GM23248 (cell line): ENCODE measurements at regions not wholly inside any gene's neighbourhood (a gene's known extent, or its start where the extent isn't known, plus 50 kb on each side); places are given as distances from the start of the nearest gene placed in this dataset.

Experiments
- DNase-seq: peaks from one replicate; pipeline ENCODE4 v3.0.0-alpha.2; 2015
- H2AFZ ChIP-seq: fragments of 200-600 bp; sonication (generic); 2 replicates; pipeline ENCODE4 v1.6.1; 2016; ENCODE audit warnings: antibody characterized with exemption
- H3F3A ChIP-seq: fragments of 200-600 bp; sonication (generic); 2 replicates; pipeline ENCODE4 v1.6.1; 2016; ENCODE audit warnings: mild to moderate bottlenecking, antibody characterized with exemption, mixed run types; ENCODE audit not compliant: insufficient read depth
- H3K27ac ChIP-seq: fragments of 200-600 bp; sonication (generic); 2 replicates; pipeline ENCODE4 v1.5.1; 2016; ENCODE audit warnings: mild to moderate bottlenecking
- H3K27me3 ChIP-seq: fragments of 200-600 bp; sonication (generic); replicated peaks from 2 replicates; pipeline ENCODE4 v1.6.1; 2016; ENCODE audit warnings: mild to moderate bottlenecking; ENCODE audit not compliant: insufficient read depth
- H3K36me3 ChIP-seq: fragments of 200-600 bp; sonication (generic); 2 replicates; pipeline ENCODE4 v1.6.1; 2016; ENCODE audit warnings: low read depth, mild to moderate bottlenecking
- H3K4me1 ChIP-seq: fragments of 200-600 bp; sonication (generic); 2 replicates; pipeline ENCODE4 v1.6.1; 2016; ENCODE audit warnings: mild to moderate bottlenecking; ENCODE audit not compliant: insufficient read depth
- H3K4me2 ChIP-seq: fragments of 200-600 bp; sonication (generic); one replicate; pipeline ENCODE4 v1.6.1; 2016; ENCODE audit warnings: mild to moderate bottlenecking; ENCODE audit not compliant: unreplicated experiment
- H3K4me3 ChIP-seq: fragments of 200-600 bp; sonication (generic); 2 replicates; pipeline ENCODE4 v1.5.1; 2016; ENCODE audit warnings: mild to moderate bottlenecking
- H3K79me2 ChIP-seq: fragments of 200-600 bp; sonication (generic); 2 replicates; pipeline ENCODE4 v1.6.1; 2016; ENCODE audit warnings: mild to moderate bottlenecking; ENCODE audit not compliant: insufficient read depth
- H3K9ac ChIP-seq: fragments of 200-600 bp; sonication (generic); 2 replicates; pipeline ENCODE4 v1.6.1; 2016; ENCODE audit warnings: mild to moderate bottlenecking
- H3K9me2 ChIP-seq: fragments of 200-600 bp; sonication (generic); 2 replicates; pipeline ENCODE4 v1.6.1; 2016; ENCODE audit warnings: mixed run types, mild to moderate bottlenecking, moderate library complexity; ENCODE audit not compliant: insufficient read depth
- H3K9me3 ChIP-seq: fragments of 200-600 bp; sonication (generic); one replicate; pipeline ENCODE4 v1.6.1; 2017; ENCODE audit warnings: low read depth
- H4K20me1 ChIP-seq: fragments of 200-600 bp; sonication (generic); 2 replicates; pipeline ENCODE4 v1.6.0; 2016; ENCODE audit not compliant: insufficient read depth
- EZH2 ChIP-seq: fragments of 200-600 bp; sonication (generic); IDR thresholded peaks from 2 replicates; pipeline ENCODE4 v1.6.1; 2018; ENCODE audit warnings: antibody characterized with exemption, mild to moderate bottlenecking; ENCODE audit not compliant: insufficient read depth, poor library complexity, severe bottlenecking
- EZH2phosphoT487 ChIP-seq: fragments of 200-600 bp; sonication (generic); IDR thresholded peaks from 2 replicates; pipeline ENCODE4 v1.6.1; 2018; ENCODE audit warnings: antibody characterized with exemption, moderate library complexity, mild to moderate bottlenecking, low read depth; ENCODE audit not compliant: insufficient read depth
- WGBS, 2 experiments: methylation state at CpG; one replicate each; pipeline ENCODE4 v1.1.6; 2015 to 2017; ENCODE audit warnings: low lambda C conversion rate in 2 of 2, low coverage in 1 of 2; ENCODE audit errors: missing lambda C conversion rate in 2 of 2; 5-methylcytosine and 5-hydroxymethylcytosine counted together
- in situ Hi-C: fragments of 300-500 bp; cut with MboI; formaldehyde crosslinking; loops from 2 replicates; pipeline ENCODE4 v1.15.0; 2020

GRCh38 chr7:94288096-94288495, 106.6 kb upstream of the COL1A2 start:
- Histone ChIP-seq H3K27me3 (no peaks in the 10 kb centered on the region), H3K9me3 (no peaks in the 10 kb centered on the region), H3K9ac (no peak overlapping the region), H4K20me1 (no peaks in the 10 kb centered on the region), H3K79me2 (peaks cover 39% of the 10 kb centered on the region), H3F3A (peaks cover 10% of the 10 kb centered on the region), H3K9me2 (no peaks in the 10 kb centered on the region), H2AFZ (no peak overlapping the region), H3K4me1 (peaks cover 8% of the 10 kb centered on the region; the same call in 1 of the 2 replicates), H3K4me3 (no peak overlapping the region), H3K36me3 (no peaks in the 10 kb centered on the region), H3K27ac (no peak overlapping the region), H3K4me2 (no peak overlapping the region)
- DNase-seq = no peak
- TF ChIP-seq EZH2 (no peak), EZH2phosphoT487 (no peak)
- in situ Hi-C loops = loop anchor here (25.0 kb wide), 2 partner anchors 724 to 949 kb away; no protein-coding TSS in a partner anchor
- WGBS, 2 experiments = 15 to 19% methylated on average over 1 of the region's 1 CpG

GRCh38 chr7:94289071-94289470, 105.6 kb upstream of the COL1A2 start:
- peak overlapping the region; percentile 9; the same call in 1 of the 2 replicates for H2AFZ ChIP-seq
- H3K4me2 ChIP-seq = peak overlapping the region; percentile 31
- H3K9ac ChIP-seq = peak overlapping the region; percentile 23; the same call in 1 of the 2 replicates
- H3K79me2 ChIP-seq = peaks cover 48% of the 10 kb centered on the region
- no peaks in the 10 kb centered on the region for H3K36me3 ChIP-seq
- peaks cover 13% of the 10 kb centered on the region for H3F3A ChIP-seq
- H3K9me2 ChIP-seq = no peaks in the 10 kb centered on the region
- H3K27ac ChIP-seq = peak overlapping the region; percentile 1; the same call in 1 of the 2 replicates
- H3K27me3 ChIP-seq = no peaks in the 10 kb centered on the region
- in situ Hi-C loops = loop anchor here (25.0 kb wide), 2 partner anchors 723 to 948 kb away; no protein-coding TSS in a partner anchor
- H3K4me3 ChIP-seq = 0 out of 2 replicates have a peak overlapping the region, but pooled peaks have one; percentile 12
- peak; percentile 94 for DNase-seq
- H3K9me3 ChIP-seq = no peaks in the 10 kb centered on the region
- peaks cover 11% of the 10 kb centered on the region for H3K4me1 ChIP-seq
- WGBS, 2 experiments = 0 to 8% methylated on average over 1 of the region's 1 CpG
- no peak for TF ChIP-seq EZH2
- no peaks in the 10 kb centered on the region for H4K20me1 ChIP-seq

GRCh38 chr7:94294471-94295131, 100.1 kb upstream of the COL1A2 start:
- H3F3A ChIP-seq = peaks cover 63% of the 10 kb centered on the region
- WGBS, 2 experiments = 3 to 5% methylated on average over 6 of the region's 6 CpGs
- no peaks in the 10 kb centered on the region for H3K9me3 ChIP-seq
- no peaks in the 10 kb centered on the region for H3K27me3 ChIP-seq
- DNase-seq = peak; percentile 74
- H3K4me2 ChIP-seq = peak overlapping the region; percentile 93
- in situ Hi-C loops = loop anchor here (5.0 to 25.0 kb wide), 5 partner anchors 100 to 943 kb away; partner anchors contain the start of gene COL1A2
- H3K9ac ChIP-seq = peak overlapping the region; percentile 95
- peaks cover 54% of the 10 kb centered on the region for H3K4me1 ChIP-seq
- H3K9me2 ChIP-seq = no peaks in the 10 kb centered on the region
- H2AFZ ChIP-seq = peak overlapping the region; percentile 52
- peak overlapping the region; percentile 99 for H3K27ac ChIP-seq
- H3K79me2 ChIP-seq = peaks cover 89% of the 10 kb centered on the region
- TF ChIP-seq EZH2phosphoT487 (no peak), EZH2 (no peak)
- no peaks in the 10 kb centered on the region for H3K36me3 ChIP-seq
- H3K4me3 ChIP-seq = peak overlapping the region; percentile 74
- H4K20me1 ChIP-seq = no peaks in the 10 kb centered on the region

- in situ Hi-C loops = loop anchor here (10.0 to 25.0 kb wide), 4 partner anchors 99 to 941 kb away; partner anchors contain the start of gene COL1A2
- no peaks in the 10 kb centered on the region for H3K27me3 ChIP-seq
- H3K27ac ChIP-seq = peak overlapping the region; percentile 99
- WGBS, 2 experiments = 0 to 4% methylated on average over 4 of the region's 4 CpGs
- peaks cover 66% of the 10 kb centered on the region for H3F3A ChIP-seq
- H3K36me3 ChIP-seq = no peaks in the 10 kb centered on the region
- H3K4me2 ChIP-seq = peak overlapping the region; percentile 93
- peak overlapping the region; percentile 95 for H3K9ac ChIP-seq
- no peaks in the 10 kb centered on the region for H3K9me3 ChIP-seq
- peaks cover 89% of the 10 kb centered on the region for H3K79me2 ChIP-seq
- H3K9me2 ChIP-seq = no peaks in the 10 kb centered on the region
- H4K20me1 ChIP-seq = no peaks in the 10 kb centered on the region
- no peak for TF ChIP-seq EZH2phosphoT487
- TF ChIP-seq EZH2 = no peak
- peaks cover 64% of the 10 kb centered on the region for H3K4me1 ChIP-seq
- peak overlapping the region; percentile 59 for H2AFZ ChIP-seq
- H3K4me3 ChIP-seq = peak overlapping the region; percentile 74
- peak; percentile 94 for DNase-seq
Measured at GRCh38 chr7:94295850-94296249, 98.8 kb upstream of the COL1A2 start.
